Endodermal cell (in vitro differentiated cells): ENCODE measurements at regions not wholly inside any gene's neighbourhood (a gene's known extent, or its start where the extent isn't known, plus 50 kb on each side); places are given as distances from the start of the nearest gene placed in this dataset.
A peak's percentile ranks its signal among the peaks of the same experiment; 100 is the strongest.

ENCODE experiments used
- DNase-seq: peaks from one replicate; pipeline ENCODE4 v3.0.0-alpha.2; 2017
- H3K27ac ChIP-seq: 2 replicates; pipeline ENCODE4 v1.5.1; 2013; ENCODE audit warnings: mild to moderate bottlenecking, low read depth, low read length, moderate library complexity
- H3K27me3 ChIP-seq: 2 replicates; pipeline ENCODE4 v1.6.1; 2013; ENCODE audit warnings: mild to moderate bottlenecking, low read length, moderate library complexity; ENCODE audit not compliant: insufficient read depth, control insufficient read depth, poor library complexity, severe bottlenecking
- H3K36me3 ChIP-seq: 2 replicates; pipeline ENCODE4 v1.7.0; 2013; ENCODE audit warnings: mild to moderate bottlenecking, low read length, moderate library complexity; ENCODE audit not compliant: control insufficient read depth, insufficient read depth
- H3K4me1 ChIP-seq: one replicate; pipeline ENCODE4 v1.7.0; 2013; ENCODE audit warnings: low read length; ENCODE audit not compliant: control insufficient read depth, insufficient read depth
- H3K4me3 ChIP-seq: 2 replicates; pipeline ENCODE4 v1.5.1; 2013; ENCODE audit warnings: mild to moderate bottlenecking, low read length, moderate library complexity
- H3K9ac ChIP-seq: 2 replicates; pipeline ENCODE4 v1.6.1; 2013; ENCODE audit warnings: mild to moderate bottlenecking, low read length, moderate library complexity; ENCODE audit not compliant: poor library complexity, severe bottlenecking; ENCODE audit errors: extremely low read depth
- H3K9me3 ChIP-seq: 2 replicates; pipeline ENCODE4 v1.6.1; 2013; ENCODE audit warnings: mild to moderate bottlenecking, low read length, moderate library complexity; ENCODE audit not compliant: control insufficient read depth
- H3K27ac Mint-ChIP-seq: 2 replicates; pipeline ENCODE4 v1.8.0; 2020; ENCODE audit warnings: mixed read lengths
- H3K27me3 Mint-ChIP-seq: 2 replicates; pipeline ENCODE4 v1.8.0; 2021; ENCODE audit warnings: mild to moderate bottlenecking, mixed read lengths; ENCODE audit not compliant: insufficient read depth
- H3K36me3 Mint-ChIP-seq: 2 replicates; pipeline ENCODE4 v1.8.0; 2020; ENCODE audit warnings: low read depth, mixed read lengths
- H3K4me1 Mint-ChIP-seq: 2 replicates; pipeline ENCODE4 v1.8.0; 2020; ENCODE audit warnings: mixed read lengths
- H3K4me3 Mint-ChIP-seq: 2 replicates; pipeline ENCODE4 v1.8.0; 2020; ENCODE audit warnings: mild to moderate bottlenecking, moderate library complexity, mixed read lengths
- H3K9me3 Mint-ChIP-seq: 2 replicates; pipeline ENCODE4 v1.8.0; 2020; ENCODE audit warnings: mild to moderate bottlenecking, mixed read lengths
- CTCF ChIP-seq: fragments of 200-600 bp; sonication (generic); conservative IDR thresholded peaks from 2 replicates; pipeline ENCODE4 v1.5.0; 2021; ENCODE audit warnings: antibody characterized with exemption, mild to moderate bottlenecking
- WGBS, 2 experiments: methylation state at CpG; one replicate each; pipeline versions ENCODE4 v1.1.5 to v1.1.7; 2013; ENCODE audit warnings: missing lambda C conversion rate in 2 of 2, mixed read lengths in 1 of 2; ENCODE audit not compliant: insufficient coverage in 1 of 2, insufficient read length in 1 of 2; 5-methylcytosine and 5-hydroxymethylcytosine counted together

- Histone ChIP-seq H3K4me1 (peaks cover 16% of the 10 kb centered on the region), H3K4me3 (peak overlapping the region; percentile 57), H3K36me3 (no peaks in the 10 kb centered on the region), H3K9me3 (no peaks in the 10 kb centered on the region), H3K27me3 (no peaks in the 10 kb centered on the region), H3K9ac (no peak overlapping the region), H3K27ac (no peak overlapping the region)
- no peaks in the 10 kb centered on the region for H3K27me3 Mint-ChIP-seq
- peaks cover 38% of the 10 kb centered on the region for H3K4me1 Mint-ChIP-seq
- peak overlapping the region; percentile 53 for H3K4me3 Mint-ChIP-seq
- TF ChIP-seq CTCF: peak; percentile 97
- H3K36me3 Mint-ChIP-seq: no peaks in the 10 kb centered on the region
- peak overlapping the region; percentile 56 for H3K27ac Mint-ChIP-seq
- no peaks in the 10 kb centered on the region for H3K9me3 Mint-ChIP-seq
- WGBS, 2 experiments: 35 to 37% methylated on average over 31 to 33 of the region's 33 CpGs
- peak; percentile 97 for DNase-seq
Measured at GRCh38 chr12:98397323-98398105, 117.9 kb upstream of the TMPO start.

GRCh38 chr12:98399532-98399931 is 115.9 kb upstream of the TMPO start:
- peak; percentile 92 for DNase-seq
- Mint-ChIP-seq H3K27ac (peak overlapping the region; percentile 87), H3K4me1 (peaks cover 45% of the 10 kb centered on the region)

GRCh38 chr12:98401427-98401826 is 114.0 kb upstream of the TMPO start:
- Histone ChIP-seq H3K4me1 (peaks cover 17% of the 10 kb centered on the region), H3K4me3 (no peak overlapping the region), H3K9me3 (no peaks in the 10 kb centered on the region), H3K9ac (no peak overlapping the region), H3K27ac (no peak overlapping the region), H3K27me3 (no peaks in the 10 kb centered on the region), H3K36me3 (no peaks in the 10 kb centered on the region)
- no peaks in the 10 kb centered on the region for H3K36me3 Mint-ChIP-seq
- H3K27me3 Mint-ChIP-seq: no peaks in the 10 kb centered on the region
- no peak for TF ChIP-seq CTCF
- no peak for DNase-seq
- no peak overlapping the region for H3K4me3 Mint-ChIP-seq
- 92% methylated on average over 2 to 3 of the region's 4 CpGs for WGBS, 2 experiments
- peaks cover 40% of the 10 kb centered on the region for H3K4me1 Mint-ChIP-seq
- H3K27ac Mint-ChIP-seq: peak overlapping the region; percentile 8
- H3K9me3 Mint-ChIP-seq: no peaks in the 10 kb centered on the region

More at GRCh38 chr12:98399532-98399931, 115.9 kb upstream of the TMPO start:
- Mint-ChIP-seq H3K36me3 (no peaks in the 10 kb centered on the region), H3K9me3 (no peaks in the 10 kb centered on the region), H3K27me3 (no peaks in the 10 kb centered on the region), H3K4me3 (no peak overlapping the region)
- Histone ChIP-seq H3K27ac (no peak overlapping the region), H3K9me3 (no peaks in the 10 kb centered on the region), H3K9ac (no peak overlapping the region), H3K4me1 (peaks cover 17% of the 10 kb centered on the region), H3K27me3 (no peaks in the 10 kb centered on the region), H3K4me3 (no peak overlapping the region), H3K36me3 (no peaks in the 10 kb centered on the region)
- TF ChIP-seq CTCF: no peak
- 14 to 19% methylated on average over 6 to 9 of the region's 9 CpGs for WGBS, 2 experiments
